Mesenchymal stem cell (in vitro differentiated cells and primary cell): ENCODE measurements at regions not wholly inside any gene's neighbourhood (a gene's known extent, or its start where the extent isn't known, plus 50 kb on each side); places are given as distances from the start of the nearest gene placed in this dataset.

Experiments used
- DNase-seq: peaks from one replicate; pipeline ENCODE4 v3.0.0-alpha.2; 2013
- H2AFZ ChIP-seq: one replicate; pipeline ENCODE4 v1.6.1; 2013; ENCODE audit warnings: low read depth, mild to moderate bottlenecking, control low read depth, inconsistent platforms, low read length, moderate library complexity
- H2AK5ac ChIP-seq: 2 replicates; pipeline ENCODE4 v1.6.1; 2013; ENCODE audit warnings: low read length, moderate library complexity, mild to moderate bottlenecking, inconsistent platforms; ENCODE audit not compliant: severe bottlenecking
- H2BK120ac ChIP-seq: one replicate; pipeline ENCODE4 v1.6.1; 2013; ENCODE audit warnings: low read depth, mild to moderate bottlenecking, inconsistent platforms, low read length, moderate library complexity
- H2BK12ac ChIP-seq, 2 experiments: one replicate each; pipeline ENCODE4 v1.6.1; 2013; ENCODE audit warnings: inconsistent platforms in 2 of 2, low read length in 2 of 2, mild to moderate bottlenecking in 2 of 2, moderate library complexity in 2 of 2, control low read depth in 1 of 2
- H2BK15ac ChIP-seq: one replicate; pipeline ENCODE4 v1.6.1; 2013; ENCODE audit warnings: mild to moderate bottlenecking, low read depth, inconsistent platforms; ENCODE audit not compliant: poor library complexity, severe bottlenecking
- H2BK5ac ChIP-seq: 2 replicates; pipeline ENCODE4 v1.6.1; 2013; ENCODE audit warnings: low read depth, mild to moderate bottlenecking, low read length, control low read depth, inconsistent platforms; ENCODE audit not compliant: poor library complexity, severe bottlenecking
- H3K14ac ChIP-seq, 2 experiments: one replicate each; pipeline ENCODE4 v1.6.1; 2013; ENCODE audit warnings: inconsistent platforms in 2 of 2, low read length in 2 of 2, control low read depth in 1 of 2, mild to moderate bottlenecking in 1 of 2, moderate library complexity in 1 of 2
- H3K18ac ChIP-seq, 2 experiments: one replicate each; pipeline ENCODE4 v1.6.1; 2013; ENCODE audit warnings: inconsistent platforms in 2 of 2, low read length in 2 of 2, control low read depth in 1 of 2, low read depth in 1 of 2, mild to moderate bottlenecking in 1 of 2
- H3K23ac ChIP-seq, 2 experiments: one replicate each; pipeline ENCODE4 v1.6.1; 2013; ENCODE audit warnings: inconsistent platforms in 2 of 2, low read length in 2 of 2, mild to moderate bottlenecking in 2 of 2, moderate library complexity in 2 of 2, control low read depth in 1 of 2
- H3K27ac ChIP-seq: 2 replicates; pipeline ENCODE4 v1.5.1; 2013; ENCODE audit warnings: mild to moderate bottlenecking, moderate library complexity, low read length, control low read depth, inconsistent platforms; ENCODE audit not compliant: poor library complexity, severe bottlenecking
- H3K27me3 ChIP-seq, 2 experiments: 2 replicates each; pipeline versions ENCODE4 v1.6.1 to v1.7.0; 2013; ENCODE audit warnings: low read length in 2 of 2, mild to moderate bottlenecking in 2 of 2, moderate library complexity in 2 of 2, control low read depth in 1 of 2, inconsistent platforms in 1 of 2; ENCODE audit not compliant: control insufficient read depth in 1 of 2, insufficient read depth in 1 of 2
- H3K36me3 ChIP-seq, 2 experiments: 2 replicates each; pipeline versions ENCODE4 v1.6.1 to v1.7.0; 2013; ENCODE audit warnings: low read length in 2 of 2, control low read depth in 1 of 2, inconsistent platforms in 1 of 2, low read depth in 1 of 2, mild to moderate bottlenecking in 1 of 2; ENCODE audit not compliant: insufficient read depth in 2 of 2, control insufficient read depth in 1 of 2
- H3K4ac ChIP-seq, 2 experiments: one replicate each; pipeline ENCODE4 v1.6.1; 2013; ENCODE audit warnings: inconsistent platforms in 2 of 2, low read length in 2 of 2, mild to moderate bottlenecking in 2 of 2, moderate library complexity in 2 of 2, control low read depth in 1 of 2, low read depth in 1 of 2
- H3K4me1 ChIP-seq: 2 replicates; pipeline ENCODE4 v1.6.1; 2013; ENCODE audit warnings: low read depth, low read length, control low read depth; ENCODE audit not compliant: control insufficient read depth, insufficient read depth
- H3K4me2 ChIP-seq: 2 replicates; pipeline ENCODE4 v1.6.1; 2013; ENCODE audit warnings: low read length, mild to moderate bottlenecking, inconsistent platforms; ENCODE audit not compliant: poor library complexity, severe bottlenecking
- H3K4me3 ChIP-seq, 2 experiments: 2 replicates each; pipeline versions ENCODE4 v1.5.1 to v1.7.0; 2013; ENCODE audit warnings: low read length in 2 of 2, mild to moderate bottlenecking in 2 of 2, control low read depth in 1 of 2, low read depth in 1 of 2; ENCODE audit not compliant: insufficient read depth in 1 of 2
- H3K79me1 ChIP-seq: replicated peaks from 2 replicates; pipeline ENCODE4 v1.6.1; 2013; ENCODE audit warnings: mild to moderate bottlenecking, control low read depth, low read length, inconsistent platforms; ENCODE audit not compliant: poor library complexity, severe bottlenecking
- H3K9ac ChIP-seq: 2 replicates; pipeline ENCODE4 v1.7.0; 2013; ENCODE audit warnings: mild to moderate bottlenecking, low read length, moderate library complexity
- H3K9me3 ChIP-seq: 2 replicates; pipeline ENCODE4 v1.7.0; 2013; ENCODE audit warnings: mild to moderate bottlenecking, low read length; ENCODE audit not compliant: control insufficient read depth
- H4K8ac ChIP-seq: one replicate; pipeline ENCODE4 v1.6.1; 2013; ENCODE audit warnings: inconsistent platforms, mild to moderate bottlenecking, low read length, moderate library complexity
- H4K91ac ChIP-seq: one replicate; pipeline ENCODE4 v1.6.1; 2013; ENCODE audit warnings: mild to moderate bottlenecking, low read length, inconsistent platforms
- WGBS: methylation state at CpG from one replicate; pipeline ENCODE4 v1.1.7; 2013; ENCODE audit warnings: mixed read lengths; 5-methylcytosine and 5-hydroxymethylcytosine counted together

GRCh38 chrX:22406201-22406737, 133.6 kb downstream of the CBLL2 start:
- Histone ChIP-seq H4K8ac (no peak overlapping the region), H2BK120ac (no peak overlapping the region), H3K14ac (no peak overlapping the region), H3K23ac (no peak overlapping the region), H3K4me1 (no peaks in the 10 kb centered on the region), H3K36me3 (no peaks in the 10 kb centered on the region), H3K4ac (no peak overlapping the region), H2AFZ (no peak overlapping the region), H3K79me1 (no peaks in the 10 kb centered on the region), H3K4me2 (no peak overlapping the region), H3K27ac (no peak overlapping the region), H3K27me3 (no peaks in the 10 kb centered on the region), H2BK12ac (no peak overlapping the region), H3K9ac (no peak overlapping the region), H3K9me3 (no peaks in the 10 kb centered on the region), H3K18ac (no peak overlapping the region), H4K91ac (no peak overlapping the region), H2AK5ac (no peak overlapping the region), H3K4me3 (no peak overlapping the region), H2BK5ac (no peak overlapping the region), H2BK15ac (no peak overlapping the region)
- 77% methylated on average over 4 of the region's 5 CpGs for WGBS
- DNase-seq: no peak

DNA sequence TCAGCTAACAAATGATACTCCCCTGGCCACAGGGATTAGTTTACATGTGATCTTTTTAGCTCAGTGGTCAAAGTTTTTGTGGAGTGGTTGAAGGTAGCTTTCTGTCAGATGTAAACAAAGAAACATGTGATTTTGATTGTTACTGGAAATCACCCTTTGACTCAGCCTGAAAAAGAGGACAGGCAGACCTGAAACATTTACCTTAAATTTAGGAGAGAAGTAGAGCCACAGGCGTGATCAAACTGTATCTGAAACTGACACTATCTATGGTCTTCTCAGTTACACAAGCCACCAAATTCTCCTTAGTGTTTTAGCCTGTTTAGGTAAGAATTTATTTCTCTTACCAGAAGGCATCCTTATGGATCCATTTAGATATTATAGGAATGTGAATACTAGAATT, 136.7 kb downstream of the CBLL2 start:
- H2AK5ac ChIP-seq: no peak overlapping the region
- H3K18ac ChIP-seq: no peak overlapping the region
- no peak overlapping the region for H3K27ac ChIP-seq
- no peak overlapping the region for H3K23ac ChIP-seq
- no peak overlapping the region for H3K14ac ChIP-seq
- H3K36me3 ChIP-seq: no peaks in the 10 kb centered on the region
- H4K91ac ChIP-seq: no peak overlapping the region
- H3K4me3 ChIP-seq: no peak overlapping the region
- DNase-seq: no peak
- H3K4me1 ChIP-seq: no peaks in the 10 kb centered on the region
- H2BK5ac ChIP-seq: no peak overlapping the region
- H3K9ac ChIP-seq: no peak overlapping the region
- H2BK15ac ChIP-seq: no peak overlapping the region
- no peak overlapping the region for H3K4ac ChIP-seq
- no peak overlapping the region for H4K8ac ChIP-seq
- H3K9me3 ChIP-seq: no peaks in the 10 kb centered on the region
- H3K79me1 ChIP-seq: no peaks in the 10 kb centered on the region
- H2AFZ ChIP-seq: no peak overlapping the region
- no CpG with 5 or more reads among the region's 1 CpG for WGBS
- no peak overlapping the region for H2BK120ac ChIP-seq
- no peak overlapping the region for H2BK12ac ChIP-seq
- H3K27me3 ChIP-seq: no peaks in the 10 kb centered on the region
- H3K4me2 ChIP-seq: no peak overlapping the region

DNA sequence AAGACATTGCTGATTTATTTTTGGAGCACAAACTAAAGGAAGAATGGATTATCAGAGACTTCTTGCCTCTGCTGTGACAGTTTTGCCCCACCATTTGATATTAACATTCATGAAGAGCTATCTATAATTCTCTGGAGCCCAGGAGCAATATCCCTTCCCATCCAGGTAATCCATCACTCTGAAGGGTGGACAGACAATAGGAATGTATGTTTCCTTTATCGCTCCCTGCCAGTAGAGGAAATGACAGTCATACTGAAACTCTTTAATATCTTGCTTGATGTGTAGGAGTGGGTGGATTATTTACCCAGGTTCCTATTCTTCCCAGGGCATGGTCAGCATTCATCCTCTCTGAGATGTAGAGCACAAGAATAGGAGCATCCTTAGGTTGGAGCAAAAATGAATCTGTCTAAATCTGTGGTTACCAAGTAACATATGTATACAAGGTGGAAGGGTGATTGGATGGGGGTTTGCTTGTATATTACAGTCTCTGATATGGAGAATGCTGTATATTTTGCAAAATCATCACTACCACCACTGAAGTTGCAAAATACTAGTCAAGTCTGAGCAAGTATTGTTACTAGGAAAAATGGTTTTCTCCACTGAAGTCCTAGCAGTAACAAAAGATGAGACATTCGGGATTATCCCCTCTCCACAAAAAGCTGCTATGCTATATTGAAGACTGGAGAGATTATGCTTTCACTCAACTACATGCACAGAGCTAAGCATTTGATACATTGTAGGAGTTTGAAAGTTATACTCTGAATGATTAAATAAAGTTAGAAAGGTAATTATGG, 151.6 kb downstream of the CBLL2 start:
- no peak overlapping the region for H2BK12ac ChIP-seq
- no peak overlapping the region for H3K27ac ChIP-seq
- no peak overlapping the region for H3K23ac ChIP-seq
- DNase-seq: no peak
- no peak overlapping the region for H2BK5ac ChIP-seq
- H4K8ac ChIP-seq: no peak overlapping the region
- WGBS: 100% methylated on average over 1 of the region's 2 CpGs
- H2AK5ac ChIP-seq: no peak overlapping the region
- H2BK15ac ChIP-seq: no peak overlapping the region
- peaks cover 3% of the 10 kb centered on the region for H3K9me3 ChIP-seq
- H3K4me3 ChIP-seq: no peak overlapping the region
- no peaks in the 10 kb centered on the region for H3K4me1 ChIP-seq
- no peak overlapping the region for H3K18ac ChIP-seq
- no peak overlapping the region for H4K91ac ChIP-seq
- H3K79me1 ChIP-seq: no peaks in the 10 kb centered on the region
- H3K36me3 ChIP-seq: no peaks in the 10 kb centered on the region
- H3K27me3 ChIP-seq: no peaks in the 10 kb centered on the region
- no peak overlapping the region for H3K14ac ChIP-seq
- no peak overlapping the region for H3K9ac ChIP-seq
- no peak overlapping the region for H2AFZ ChIP-seq
- no peak overlapping the region for H2BK120ac ChIP-seq
- no peak overlapping the region for H3K4me2 ChIP-seq
- H3K4ac ChIP-seq: no peak overlapping the region

- no peak overlapping the region for H3K4me2 ChIP-seq
- H4K91ac ChIP-seq: no peak overlapping the region
- H3K4ac ChIP-seq: no peak overlapping the region
- H3K9me3 ChIP-seq: peaks cover 3% of the 10 kb centered on the region
- H3K4me3 ChIP-seq: no peak overlapping the region
- no CpG with 5 or more reads among the region's 1 CpG for WGBS
- H3K23ac ChIP-seq: no peak overlapping the region
- H2AK5ac ChIP-seq: no peak overlapping the region
- H2BK120ac ChIP-seq: no peak overlapping the region
- H3K27me3 ChIP-seq: no peaks in the 10 kb centered on the region
- no peak overlapping the region for H4K8ac ChIP-seq
- H3K27ac ChIP-seq: no peak overlapping the region
- no peak overlapping the region for H2BK12ac ChIP-seq
- no peak overlapping the region for H2BK5ac ChIP-seq
- DNase-seq: no peak
- no peak overlapping the region for H3K18ac ChIP-seq
- H3K4me1 ChIP-seq: no peaks in the 10 kb centered on the region
- H3K79me1 ChIP-seq: no peaks in the 10 kb centered on the region
- H3K36me3 ChIP-seq: no peaks in the 10 kb centered on the region
- H2AFZ ChIP-seq: no peak overlapping the region
- H3K9ac ChIP-seq: no peak overlapping the region
- no peak overlapping the region for H3K14ac ChIP-seq
- H2BK15ac ChIP-seq: no peak overlapping the region
Measured at GRCh38 chrX:22424919-22425318, 152.2 kb downstream of the CBLL2 start.
